SJCRH30 (cell line): ENCODE measurements at regions not wholly inside any gene's neighbourhood (a gene's known extent, or its start where the extent isn't known, plus 50 kb on each side); places are given as distances from the start of the nearest gene placed in this dataset.

ENCODE experiments used
- DNase-seq, 2 experiments: peaks; one replicate each; pipeline ENCODE4 v3.0.0-alpha.2; 2015 to 2020
- H3K27ac ChIP-seq: fragments of 250-450 bp; sonication (Bioruptor Pico); 2 replicates; pipeline ENCODE4 v1.5.1; 2020; ENCODE audit warnings: mild to moderate bottlenecking, moderate library complexity
- H3K27me3 ChIP-seq: fragments of 250-450 bp; sonication (Bioruptor Pico); 2 replicates; pipeline ENCODE4 v1.5.1; 2020; ENCODE audit warnings: mild to moderate bottlenecking, moderate library complexity
- H3K36me3 ChIP-seq: fragments of 250-450 bp; sonication (Bioruptor Pico); 2 replicates; pipeline ENCODE4 v1.5.1; 2020; ENCODE audit warnings: mild to moderate bottlenecking, moderate library complexity
- H3K4me1 ChIP-seq: fragments of 250-450 bp; sonication (Bioruptor Pico); 2 replicates; pipeline ENCODE4 v1.5.1; 2020; ENCODE audit warnings: mild to moderate bottlenecking, moderate library complexity
- H3K4me3 ChIP-seq: fragments of 250-450 bp; sonication (Bioruptor Pico); 2 replicates; pipeline ENCODE4 v1.5.1; 2020; ENCODE audit warnings: mild to moderate bottlenecking, moderate library complexity
- H3K9me3 ChIP-seq: fragments of 250-450 bp; sonication (Bioruptor Pico); replicated peaks from 2 replicates; pipeline ENCODE4 v1.5.1; 2020; ENCODE audit warnings: mild to moderate bottlenecking, moderate library complexity

DNA sequence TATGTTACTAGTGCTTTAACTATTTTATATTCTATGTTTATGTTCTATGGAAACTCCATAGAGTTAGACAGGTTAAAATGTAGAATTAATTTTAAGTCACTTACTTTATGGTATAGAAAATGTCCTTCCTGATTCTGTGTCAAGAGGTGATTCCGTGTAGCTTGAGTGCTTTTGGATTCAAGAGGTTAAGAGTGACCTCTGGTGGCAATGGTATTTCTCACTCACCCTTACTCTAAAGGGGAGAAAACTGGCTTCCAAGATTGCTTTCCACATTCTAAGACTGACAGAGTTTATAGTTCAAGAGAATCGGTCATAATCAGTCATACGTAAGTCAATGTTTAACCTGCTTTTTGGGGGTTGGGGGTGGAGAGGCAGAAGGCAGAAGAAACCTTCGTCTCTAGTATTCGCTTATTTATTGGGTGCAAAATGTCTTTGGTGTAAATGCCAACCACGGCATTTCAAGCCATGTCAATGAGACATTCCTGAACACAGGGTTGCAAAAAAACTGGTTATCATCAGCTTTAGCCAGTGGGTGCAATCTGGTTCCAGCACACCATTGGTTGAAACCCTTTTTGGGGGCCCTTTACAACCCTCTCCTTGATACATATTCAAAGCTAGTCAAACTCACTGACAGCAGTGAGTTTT, 92.0 kb upstream of the VGLL3 start:
- H3K4me1 ChIP-seq: peaks cover 2% of the 10 kb centered on the region; the same call in 1 of the 2 replicates
- H3K27ac ChIP-seq: no peak overlapping the region
- no peaks in the 10 kb centered on the region for H3K36me3 ChIP-seq
- peak; percentile 47 to 85 for DNase-seq
- H3K9me3 ChIP-seq: no peaks in the 10 kb centered on the region
- H3K27me3 ChIP-seq: no peaks in the 10 kb centered on the region
- H3K4me3 ChIP-seq: no peak overlapping the region

DNA sequence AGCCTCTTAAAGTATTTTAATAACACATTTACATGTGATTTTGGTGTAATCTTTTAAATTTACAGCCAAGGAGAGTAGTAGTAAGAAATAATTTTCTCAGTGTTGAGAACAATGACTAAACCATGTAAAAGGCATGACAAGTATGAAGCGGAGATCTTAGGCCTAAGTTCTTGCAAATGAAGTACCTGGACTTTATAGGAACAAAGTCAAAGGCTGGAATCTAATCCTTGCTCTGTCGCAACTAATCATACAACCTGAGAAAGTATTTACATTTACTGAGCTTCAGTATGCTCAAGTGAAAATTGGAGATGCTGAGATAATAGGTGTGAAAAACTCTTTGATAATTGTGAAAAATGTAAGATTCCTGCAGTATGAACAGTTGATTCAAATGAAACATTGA, 86.4 kb upstream of the VGLL3 start:
- Histone ChIP-seq H3K4me3 (no peak overlapping the region), H3K9me3 (no peaks in the 10 kb centered on the region), H3K4me1 (peaks cover 5% of the 10 kb centered on the region; the same call in 1 of the 2 replicates), H3K36me3 (no peaks in the 10 kb centered on the region), H3K27me3 (no peaks in the 10 kb centered on the region), H3K27ac (no peak overlapping the region)
- no peak for DNase-seq

DNA sequence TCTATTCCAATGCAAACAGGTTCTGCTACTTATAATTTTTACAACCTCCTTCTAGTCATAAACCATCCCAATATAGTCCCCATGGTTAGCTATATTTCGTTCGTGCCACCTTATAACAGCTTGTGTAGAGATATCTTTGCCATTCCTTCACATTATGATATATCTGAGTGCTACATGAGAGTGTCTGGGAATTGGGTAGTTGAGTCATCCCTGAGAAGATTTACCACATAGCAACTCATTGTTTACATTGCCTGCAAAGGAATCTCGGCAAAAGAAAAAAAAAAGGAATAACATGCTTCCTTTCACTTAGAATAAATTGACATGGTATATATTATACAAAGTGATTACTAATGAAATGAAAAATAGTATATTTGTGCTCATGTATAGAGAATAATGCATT, 86.0 kb upstream of the VGLL3 start:
- no peak overlapping the region for H3K27ac ChIP-seq
- no peaks in the 10 kb centered on the region for H3K9me3 ChIP-seq
- peak in 1 of 2 experiments; percentile 43 for DNase-seq
- no peaks in the 10 kb centered on the region for H3K36me3 ChIP-seq
- no peaks in the 10 kb centered on the region for H3K27me3 ChIP-seq
- peaks cover 5% of the 10 kb centered on the region; the same call in 1 of the 2 replicates for H3K4me1 ChIP-seq
- no peak overlapping the region for H3K4me3 ChIP-seq

GRCh38 chr3:87073496-87074145, 82.7 kb upstream of the VGLL3 start:
- no peaks in the 10 kb centered on the region for H3K36me3 ChIP-seq
- peaks cover 21% of the 10 kb centered on the region for H3K4me1 ChIP-seq
- H3K27ac ChIP-seq: no peak overlapping the region
- H3K9me3 ChIP-seq: no peaks in the 10 kb centered on the region
- H3K27me3 ChIP-seq: no peaks in the 10 kb centered on the region
- no peak for DNase-seq
- H3K4me3 ChIP-seq: no peak overlapping the region

DNA sequence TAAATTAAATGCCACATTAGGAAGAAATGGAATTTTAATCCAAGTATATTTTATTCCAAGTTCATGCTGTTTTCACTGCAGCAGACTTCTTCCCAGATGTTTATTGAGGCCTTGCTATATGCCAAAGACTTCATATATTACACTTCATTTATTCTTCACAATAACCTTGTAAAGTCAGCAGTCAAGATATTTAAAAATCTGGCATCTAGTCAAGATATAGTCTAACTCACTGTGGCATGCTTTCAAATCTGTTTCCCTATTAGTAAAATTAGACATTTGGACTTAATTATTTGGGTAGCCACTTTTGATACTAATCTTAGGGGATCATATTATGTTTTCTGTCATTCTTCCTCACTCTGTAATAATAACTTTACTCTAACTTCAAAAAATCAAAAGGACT, 81.5 kb upstream of the VGLL3 start:
- Histone ChIP-seq H3K4me1 (peaks cover 21% of the 10 kb centered on the region), H3K36me3 (no peaks in the 10 kb centered on the region), H3K27ac (no peak overlapping the region), H3K27me3 (no peaks in the 10 kb centered on the region), H3K4me3 (no peak overlapping the region), H3K9me3 (no peaks in the 10 kb centered on the region)
- no peak for DNase-seq

GRCh38 chr3:87069971-87070370, 79.0 kb upstream of the VGLL3 start:
- H3K4me3 ChIP-seq: peak overlapping the region; percentile 48
- no peaks in the 10 kb centered on the region for H3K36me3 ChIP-seq
- no peaks in the 10 kb centered on the region for H3K27me3 ChIP-seq
- H3K9me3 ChIP-seq: no peaks in the 10 kb centered on the region
- peak overlapping the region; percentile 60 for H3K27ac ChIP-seq
- peaks cover 17% of the 10 kb centered on the region for H3K4me1 ChIP-seq
- peak; percentile 34 to 74 for DNase-seq

DNA sequence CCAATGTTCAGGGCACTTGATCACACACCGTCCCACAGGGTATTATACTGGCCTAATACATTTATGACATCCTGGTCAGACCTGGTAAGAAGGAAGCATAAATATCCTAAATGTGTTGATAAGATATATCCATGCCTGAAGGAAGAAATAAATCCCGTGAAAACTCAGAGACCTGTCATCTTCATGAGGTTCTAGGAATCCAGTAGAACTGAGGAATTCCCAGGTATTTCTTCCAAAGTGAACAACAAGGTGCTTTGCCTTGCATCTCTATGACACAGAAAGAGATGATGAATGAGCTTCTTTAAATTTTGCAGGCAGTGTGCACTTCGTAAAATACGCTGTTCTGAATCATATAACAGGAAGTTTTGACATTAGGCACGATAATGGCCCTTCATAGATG, 78.1 kb upstream of the VGLL3 start:
- no peaks in the 10 kb centered on the region for H3K27me3 ChIP-seq
- no peaks in the 10 kb centered on the region for H3K9me3 ChIP-seq
- no peak overlapping the region for H3K4me3 ChIP-seq
- peaks cover 17% of the 10 kb centered on the region for H3K4me1 ChIP-seq
- H3K36me3 ChIP-seq: no peaks in the 10 kb centered on the region
- no peak for DNase-seq
- H3K27ac ChIP-seq: no peak overlapping the region

DNA sequence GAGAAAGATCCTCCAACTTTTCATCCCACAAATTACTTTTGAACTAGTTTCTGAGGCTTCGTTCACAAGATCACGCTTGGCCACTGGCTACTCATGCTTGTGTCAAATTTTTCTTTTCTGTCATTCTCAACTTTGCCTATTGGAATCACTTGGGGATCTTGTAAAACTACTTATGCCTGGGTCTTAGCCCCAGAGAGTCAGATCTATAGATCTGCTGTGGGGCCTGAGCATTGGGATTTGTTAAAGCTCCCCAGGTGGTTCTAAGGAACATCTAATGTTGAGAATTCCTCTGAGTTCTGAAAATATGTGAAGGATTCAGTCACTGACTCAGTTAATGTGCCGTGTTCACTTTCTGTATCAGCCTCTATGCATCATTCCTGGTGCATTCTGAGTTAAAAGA, 71.7 kb upstream of the VGLL3 start:
- H3K9me3 ChIP-seq: no peaks in the 10 kb centered on the region
- no peak overlapping the region for H3K27ac ChIP-seq
- no peaks in the 10 kb centered on the region for H3K4me1 ChIP-seq
- no peaks in the 10 kb centered on the region for H3K27me3 ChIP-seq
- DNase-seq: no peak
- H3K36me3 ChIP-seq: no peaks in the 10 kb centered on the region
- H3K4me3 ChIP-seq: no peak overlapping the region

GRCh38 chr3:87057474-87057873, 66.5 kb upstream of the VGLL3 start:
- DNase-seq: no peak
- Histone ChIP-seq H3K4me1 (no peaks in the 10 kb centered on the region), H3K27ac (no peak overlapping the region), H3K27me3 (no peaks in the 10 kb centered on the region), H3K4me3 (no peak overlapping the region), H3K36me3 (no peaks in the 10 kb centered on the region), H3K9me3 (0 out of 2 replicates have a peak, but pooled peaks cover 2% of the 10 kb centered on the region)

DNA sequence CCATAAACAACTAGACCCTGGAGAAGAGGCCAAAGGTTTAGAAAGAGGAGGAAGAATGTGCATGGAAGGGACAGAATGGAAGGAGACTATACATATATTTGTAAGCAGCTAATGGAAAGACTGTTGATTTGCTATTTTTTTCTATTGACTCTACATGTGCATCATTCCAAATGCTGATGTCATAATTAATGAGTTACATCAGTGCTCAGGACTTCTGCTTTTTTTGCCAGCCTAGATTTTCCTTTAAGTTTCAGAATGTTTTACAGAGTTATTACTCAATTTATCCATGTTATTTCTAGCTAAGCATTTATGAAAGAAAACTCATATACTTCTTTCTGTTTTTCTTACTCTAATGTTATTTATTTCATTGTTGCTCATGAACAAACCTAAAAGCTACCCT, 62.6 kb upstream of the VGLL3 start:
- no peak overlapping the region for H3K27ac ChIP-seq
- H3K36me3 ChIP-seq: no peaks in the 10 kb centered on the region
- no peaks in the 10 kb centered on the region for H3K27me3 ChIP-seq
- DNase-seq: no peak
- H3K4me3 ChIP-seq: no peak overlapping the region
- H3K9me3 ChIP-seq: 0 out of 2 replicates have a peak, but pooled peaks cover 2% of the 10 kb centered on the region
- no peaks in the 10 kb centered on the region for H3K4me1 ChIP-seq

DNA sequence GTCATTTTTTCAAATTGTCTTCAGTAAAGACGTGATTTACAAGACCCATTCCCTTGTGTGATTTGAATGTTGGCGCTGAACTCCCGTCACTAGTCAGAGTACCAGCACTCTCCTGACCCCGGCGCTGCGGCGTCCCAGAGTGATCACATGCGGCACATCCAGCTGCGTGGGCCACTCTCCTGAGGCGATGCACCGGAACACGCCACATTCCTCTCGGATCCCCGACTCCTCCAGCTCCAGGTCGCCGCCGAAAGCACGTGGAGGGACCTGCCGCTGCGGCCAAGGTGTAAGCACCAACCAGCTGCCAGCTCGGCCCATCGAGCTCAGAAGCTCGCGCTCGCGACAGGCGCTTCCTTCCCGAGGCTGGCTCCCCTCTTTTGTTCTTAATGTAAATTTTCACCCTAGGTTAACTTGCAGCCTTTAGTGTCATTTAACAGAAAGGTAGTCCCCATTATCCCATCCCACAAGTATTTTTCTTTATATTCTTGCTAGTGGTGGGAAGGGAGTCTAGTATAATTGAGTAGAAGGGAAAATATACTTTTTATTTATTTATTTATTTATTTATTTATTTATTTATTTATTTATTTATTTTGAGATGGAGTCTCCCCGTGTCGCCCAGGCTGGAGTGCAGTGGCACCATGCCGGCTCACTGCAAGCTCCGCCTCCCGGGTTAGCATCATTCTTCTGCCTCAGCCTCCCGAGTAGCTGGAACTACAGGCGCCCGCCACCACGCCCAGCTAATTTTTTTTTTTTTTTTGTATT, 61.7 kb upstream of the VGLL3 start:
- no peak for DNase-seq
- Histone ChIP-seq H3K27ac (no peak overlapping the region), H3K4me1 (no peaks in the 10 kb centered on the region), H3K27me3 (no peaks in the 10 kb centered on the region), H3K36me3 (no peaks in the 10 kb centered on the region), H3K9me3 (0 out of 2 replicates have a peak, but pooled peaks cover 2% of the 10 kb centered on the region), H3K4me3 (no peak overlapping the region)

- DNase-seq: no peak
- Histone ChIP-seq H3K27ac (no peak overlapping the region), H3K4me1 (no peaks in the 10 kb centered on the region), H3K27me3 (no peaks in the 10 kb centered on the region), H3K36me3 (no peaks in the 10 kb centered on the region), H3K9me3 (no peaks in the 10 kb centered on the region), H3K4me3 (no peak overlapping the region)
Measured at GRCh38 chr3:87047852-87048251, 56.9 kb upstream of the VGLL3 start.

GRCh38 chr3:87046241-87046640, 55.3 kb upstream of the VGLL3 start:
- Histone ChIP-seq H3K27ac (no peak overlapping the region), H3K9me3 (no peaks in the 10 kb centered on the region), H3K4me3 (no peak overlapping the region), H3K4me1 (no peaks in the 10 kb centered on the region), H3K36me3 (no peaks in the 10 kb centered on the region), H3K27me3 (no peaks in the 10 kb centered on the region)
- DNase-seq: no peak

DNA sequence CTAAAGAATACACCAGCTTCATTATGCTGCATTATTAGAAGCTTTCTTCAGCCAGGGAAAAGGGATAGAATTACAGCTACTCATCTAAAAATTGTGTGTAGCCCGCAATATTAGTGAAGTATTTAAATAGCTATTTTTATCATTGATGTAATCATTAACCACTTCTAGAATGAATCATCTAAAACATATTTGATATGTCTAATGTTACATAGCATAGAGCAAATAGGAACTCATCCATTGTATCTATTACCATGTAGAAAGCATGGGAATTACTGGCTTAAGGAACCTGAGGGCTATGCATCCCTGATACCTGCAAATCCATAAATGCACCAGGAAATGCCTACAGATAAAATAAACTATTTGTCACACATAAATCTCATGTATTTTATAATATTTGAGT, 54.5 kb upstream of the VGLL3 start:
- Histone ChIP-seq H3K36me3 (no peaks in the 10 kb centered on the region), H3K9me3 (no peaks in the 10 kb centered on the region), H3K4me3 (no peak overlapping the region), H3K4me1 (no peaks in the 10 kb centered on the region), H3K27ac (no peak overlapping the region), H3K27me3 (no peaks in the 10 kb centered on the region)
- DNase-seq: no peak

GRCh38 chr3:87044846-87045245, 53.9 kb upstream of the VGLL3 start:
- no peak overlapping the region for H3K27ac ChIP-seq
- H3K27me3 ChIP-seq: no peaks in the 10 kb centered on the region
- H3K36me3 ChIP-seq: no peaks in the 10 kb centered on the region
- H3K9me3 ChIP-seq: no peaks in the 10 kb centered on the region
- H3K4me1 ChIP-seq: no peaks in the 10 kb centered on the region
- no peak for DNase-seq
- no peak overlapping the region for H3K4me3 ChIP-seq
